HCT116 (cell line): ENCODE measurements at regions not wholly inside any gene's neighbourhood (a gene's known extent, or its start where the extent isn't known, plus 50 kb on each side); places are given as distances from the start of the nearest gene placed in this dataset.

Source experiments
- ATAC-seq: fragments of 200-7000 bp; cut with Tn5 transposase; 2 replicates; pipeline ENCODE4 v1.9.1; 2020; ENCODE audit warnings: mild to moderate bottlenecking, moderate library complexity
- BruUV-seq: library from RNA; stranded (reverse); fragments of 400-500 nt; replicated peaks from 2 replicates; lab custom pipeline; 2021; lab: Mats Ljungman, UMichigan
- CTCF ChIA-PET: fragments of 300-600 bp; sonication (Branson Sonifier 250); formaldehyde crosslinking; loops from one replicate; lab custom pipeline; 2021; ENCODE audit warnings: antibody characterized with exemption; lab: Charles Lee
- POLR2A ChIA-PET: fragments of 300-600, 350-600 bp; sonication (Branson Sonifier 250); formaldehyde crosslinking; loops from one replicate; lab custom pipeline; 2021; ENCODE audit warnings: antibody characterized with exemption; lab: Charles Lee
- RAD21 ChIA-PET, 2 experiments: fragments of 300-600 bp; sonication (Branson Sonifier 250); formaldehyde crosslinking; loops; one replicate each; lab custom pipeline; 2023; ENCODE audit warnings: low total read pairs in 2 of 2; ENCODE audit not compliant: uncharacterized antibody in 2 of 2, unreplicated experiment in 2 of 2, low non-redundant PET in 1 of 2; lab: Charles Lee
- DNase-seq: peaks from one replicate; pipeline ENCODE4 v3.0.0-alpha.2; 2010; ENCODE audit warnings: low read depth, low spot score
- H2AFZ ChIP-seq: fragments of 200-600 bp; shearing (Covaris generic), sonication (generic); 2 replicates; pipeline ENCODE4 v1.6.1; 2017; ENCODE audit warnings: low read depth, mixed run types, mixed read lengths, antibody characterized with exemption, low read length; ENCODE audit not compliant: poor library complexity, severe bottlenecking
- H3K27ac ChIP-seq: 2 replicates; pipeline ENCODE4 v1.5.1; 2012; ENCODE audit warnings: low read depth, low read length
- H3K27me3 ChIP-seq: fragments of 200-600 bp; sonication (generic); 2 replicates; pipeline ENCODE4 v1.6.1; 2016; ENCODE audit warnings: mixed run types, low read length, mixed read lengths; ENCODE audit not compliant: insufficient read depth
- H3K36me3 ChIP-seq, 2 experiments: fragments of 200-500 bp in 1 of 2; fragments of 200-600 bp in 1 of 2; sonication (Bioruptor generic) in 1 of 2; sonication (generic) in 1 of 2; 2 replicates each; pipeline versions ENCODE4 v1.5.1 to v1.6.1; 2014 to 2016; ENCODE audit warnings: low read length in 2 of 2, inconsistent platforms in 1 of 2, mixed read lengths in 1 of 2, mixed run types in 1 of 2; ENCODE audit not compliant: insufficient read depth in 2 of 2, control insufficient read depth in 1 of 2
- H3K4me1 ChIP-seq, 2 experiments: fragments of 200-600 bp in 1 of 2; sonication (generic) in 1 of 2; 2 replicates each; pipeline versions ENCODE4 v1.5.1 to v1.6.1; 2012 to 2017; ENCODE audit warnings: low read length in 2 of 2, inconsistent platforms in 1 of 2, mild to moderate bottlenecking in 1 of 2, mixed read lengths in 1 of 2, mixed run types in 1 of 2, moderate library complexity in 1 of 2; ENCODE audit not compliant: insufficient read depth in 2 of 2, control insufficient read depth in 1 of 2
- H3K4me2 ChIP-seq: fragments of 200-600 bp; sonication (generic); 2 replicates; pipeline ENCODE4 v1.6.1; 2017; ENCODE audit warnings: mixed run types, low read length, mixed read lengths
- H3K4me3 ChIP-seq, 2 experiments: fragments of 200-600 bp in 1 of 2; sonication (generic) in 1 of 2; replicated peaks in 1 of 2; 2 replicates each; pipeline ENCODE4 v1.5.1; 2011 to 2016; ENCODE audit warnings: low read length in 2 of 2, control low read depth in 1 of 2, low read depth in 1 of 2, mild to moderate bottlenecking in 1 of 2, mixed read lengths in 1 of 2, mixed run types in 1 of 2
- H3K79me2 ChIP-seq: fragments of 200-600 bp; sonication (generic); 2 replicates; pipeline ENCODE4 v1.6.1; 2017; ENCODE audit warnings: mild to moderate bottlenecking, mixed run types, low read length, moderate library complexity, mixed read lengths; ENCODE audit not compliant: insufficient read depth
- H3K9ac ChIP-seq: fragments of 200-600 bp; sonication (generic); 2 replicates; pipeline ENCODE4 v1.6.1; 2016; ENCODE audit warnings: low read length, mixed read lengths
- H3K9me2 ChIP-seq: fragments of 200-600 bp; sonication (generic), shearing (Covaris generic); 2 replicates; pipeline ENCODE4 v1.6.1; 2017; ENCODE audit warnings: mixed run types, mild to moderate bottlenecking, moderate library complexity; ENCODE audit not compliant: insufficient read depth
- H3K9me3 ChIP-seq, 2 experiments: fragments of 200-500 bp in 1 of 2; fragments of 200-600 bp in 1 of 2; sonication (Bioruptor generic) in 1 of 2; sonication (generic) in 1 of 2; 2 replicates each; pipeline ENCODE4 v1.6.1; 2014 to 2017; ENCODE audit warnings: low read length in 2 of 2, mixed read lengths in 2 of 2, inconsistent platforms in 1 of 2, low read depth in 1 of 2, mild to moderate bottlenecking in 1 of 2, mixed run types in 1 of 2, moderate library complexity in 1 of 2; ENCODE audit not compliant: control insufficient read depth in 1 of 2, insufficient read depth in 1 of 2
- H4K20me1 ChIP-seq: fragments of 200-600 bp; sonication (generic), shearing (Covaris generic); 2 replicates; pipeline ENCODE4 v1.6.1; 2017; ENCODE audit warnings: mixed run types, mild to moderate bottlenecking, moderate library complexity; ENCODE audit not compliant: insufficient read depth
- CEBPB ChIP-seq: IDR thresholded peaks from 2 replicates; pipeline ENCODE4 v1.6.1; 2012; ENCODE audit warnings: low read depth
- EGR1 ChIP-seq: IDR thresholded peaks from 2 replicates; pipeline ENCODE4 v1.6.1; 2012; ENCODE audit warnings: low read depth
- EZH2 ChIP-seq: fragments of 200-600 bp; sonication (generic); IDR thresholded peaks from 2 replicates; pipeline ENCODE4 v1.6.1; 2017; ENCODE audit warnings: antibody characterized with exemption, mixed run types
- EZH2phosphoT487 ChIP-seq: fragments of 200-600 bp; IDR thresholded peaks from 2 replicates; pipeline ENCODE4 v1.6.1; 2018; ENCODE audit warnings: antibody characterized with exemption, borderline replicate concordance
- JUND ChIP-seq: IDR thresholded peaks from 2 replicates; pipeline ENCODE4 v1.6.1; 2012
- RAD21 ChIP-seq: IDR thresholded peaks from 2 replicates; pipeline ENCODE4 v1.6.1; 2012; ENCODE audit warnings: low read depth, mild to moderate bottlenecking
- SIN3A ChIP-seq: IDR thresholded peaks from 2 replicates; pipeline ENCODE4 v1.6.1; 2012; ENCODE audit warnings: low read depth
- SP1 ChIP-seq: IDR thresholded peaks from 2 replicates; pipeline ENCODE4 v1.6.1; 2012; ENCODE audit warnings: low read depth
- SRF ChIP-seq: IDR thresholded peaks from 2 replicates; pipeline ENCODE4 v1.6.1; 2012; ENCODE audit warnings: low read depth
- ZFX ChIP-seq: fragments of 450-650 bp; IDR thresholded peaks from 2 replicates; pipeline ENCODE4 v1.6.1; 2017
- ZNF274 ChIP-seq: fragments of 200-500 bp; sonication (Bioruptor generic); IDR thresholded peaks from 2 replicates; pipeline ENCODE4 v1.6.1; 2014; ENCODE audit warnings: mild to moderate bottlenecking, low read depth, low read length, inconsistent platforms
- intact Hi-C: fragments of 100-400 bp; cut with micrococcal nuclease; formaldehyde crosslinking; loops from 2 replicates; pipeline ENCODE4 v1.10.0; 2022
- TF ChIP-seq, protein P1 (sequence below): IDR thresholded peaks from 2 replicates; pipeline ENCODE4 v1.6.1; 2011; ENCODE audit warnings: mild to moderate bottlenecking, low read length, moderate library complexity; ENCODE audit not compliant: insufficient replicate concordance; ENCODE audit errors: extremely low read depth
- TF ChIP-seq, protein P2 (sequence below): IDR thresholded peaks from 2 replicates; pipeline ENCODE4 v1.6.1; 2012

DNA sequence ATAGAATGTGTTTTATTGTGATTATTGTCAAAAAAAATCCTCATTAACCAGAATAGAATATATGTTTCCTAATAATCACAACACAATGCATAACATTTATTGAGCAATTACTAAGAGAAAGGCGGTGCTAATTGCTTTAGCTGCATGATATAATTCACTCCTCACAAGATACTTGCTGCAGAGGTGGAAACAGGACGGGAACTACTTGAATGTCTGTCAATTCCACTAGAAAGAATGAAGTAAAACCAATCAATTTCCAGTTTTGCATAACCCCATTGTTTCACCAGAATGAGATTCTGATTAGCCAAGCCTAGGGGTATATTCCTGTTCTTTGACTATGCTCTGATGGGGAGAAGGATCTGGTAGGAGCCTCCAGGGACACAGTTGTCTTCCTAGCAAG is 239.1 kb upstream of the NRP1 start (continued):
- TF ChIP-seq, protein P1, sequence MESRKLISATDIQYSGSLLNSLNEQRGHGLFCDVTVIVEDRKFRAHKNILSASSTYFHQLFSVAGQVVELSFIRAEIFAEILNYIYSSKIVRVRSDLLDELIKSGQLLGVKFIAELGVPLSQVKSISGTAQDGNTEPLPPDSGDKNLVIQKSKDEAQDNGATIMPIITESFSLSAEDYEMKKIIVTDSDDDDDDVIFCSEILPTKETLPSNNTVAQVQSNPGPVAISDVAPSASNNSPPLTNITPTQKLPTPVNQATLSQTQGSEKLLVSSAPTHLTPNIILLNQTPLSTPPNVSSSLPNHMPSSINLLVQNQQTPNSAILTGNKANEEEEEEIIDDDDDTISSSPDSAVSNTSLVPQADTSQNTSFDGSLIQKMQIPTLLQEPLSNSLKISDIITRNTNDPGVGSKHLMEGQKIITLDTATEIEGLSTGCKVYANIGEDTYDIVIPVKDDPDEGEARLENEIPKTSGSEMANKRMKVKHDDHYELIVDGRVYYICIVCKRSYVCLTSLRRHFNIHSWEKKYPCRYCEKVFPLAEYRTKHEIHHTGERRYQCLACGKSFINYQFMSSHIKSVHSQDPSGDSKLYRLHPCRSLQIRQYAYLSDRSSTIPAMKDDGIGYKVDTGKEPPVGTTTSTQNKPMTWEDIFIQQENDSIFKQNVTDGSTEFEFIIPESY: no peak
- no peak for TF ChIP-seq CEBPB

DNA sequence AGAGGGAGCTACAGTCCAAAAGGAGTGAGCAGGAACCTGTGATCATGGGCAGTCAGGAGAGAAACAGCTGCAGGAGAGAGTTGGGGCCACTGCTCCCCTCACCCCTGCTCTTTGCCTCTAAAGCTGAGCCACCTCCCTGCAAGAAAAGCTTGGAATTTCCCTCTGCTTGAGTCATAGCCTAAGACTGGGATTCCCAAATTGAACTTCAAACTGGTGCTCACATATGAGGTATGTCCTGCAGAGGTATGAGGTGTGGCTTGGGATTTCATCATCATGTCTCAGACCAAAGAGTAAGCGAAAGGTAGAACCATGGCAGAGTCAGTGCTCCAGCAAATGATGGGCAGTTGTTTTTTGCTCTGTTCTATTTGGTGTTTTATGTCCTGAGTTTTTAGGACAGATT is 237.1 kb upstream of the NRP1 start:
- no peak overlapping the region for H3K4me3 ChIP-seq
- H3K79me2 ChIP-seq: no peaks in the 10 kb centered on the region
- DNase-seq (no peak), ATAC-seq (no peak)
- no peak for TF ChIP-seq EGR1
- no peak for TF ChIP-seq SP1
- no peak for TF ChIP-seq EZH2
- TF ChIP-seq ZFX: no peak
- TF ChIP-seq, protein P2, sequence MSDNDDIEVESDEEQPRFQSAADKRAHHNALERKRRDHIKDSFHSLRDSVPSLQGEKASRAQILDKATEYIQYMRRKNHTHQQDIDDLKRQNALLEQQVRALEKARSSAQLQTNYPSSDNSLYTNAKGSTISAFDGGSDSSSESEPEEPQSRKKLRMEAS: no peak
- TF ChIP-seq ZNF274: no peak
- TF ChIP-seq JUND: no peak
- TF ChIP-seq RAD21: no peak
- no peak for TF ChIP-seq SIN3A
- no peak for TF ChIP-seq EZH2phosphoT487
- no peak for TF ChIP-seq SRF
- TF ChIP-seq, protein P1: no peak
- no peak overlapping the region for H3K9ac ChIP-seq
- no peaks in the 10 kb centered on the region for H4K20me1 ChIP-seq
- CTCF ChIA-PET: no interaction called here
- no peak overlapping the region for H3K4me2 ChIP-seq
- no peaks in the 10 kb centered on the region for H3K4me1 ChIP-seq
- intact Hi-C loops: no loop called here
- RAD21 ChIA-PET: no interaction called here
- H3K9me2 ChIP-seq: no peaks in the 10 kb centered on the region
- POLR2A ChIA-PET: no interaction called here
- H3K9me3 ChIP-seq: no peaks in the 10 kb centered on the region
- H3K27me3 ChIP-seq: no peaks in the 10 kb centered on the region
- no TSS peak for BruUV-seq
- no peaks in the 10 kb centered on the region for H3K36me3 ChIP-seq
- no peak overlapping the region for H2AFZ ChIP-seq
- H3K27ac ChIP-seq: no peak overlapping the region
